GM19467 (cell line): ENCODE measurements at regions not wholly inside any gene's neighbourhood (a gene's known extent, or its start where the extent isn't known, plus 50 kb on each side); places are given as distances from the start of the nearest gene placed in this dataset.
"Not testable (repeated sequence)": the region's sequence is repeated elsewhere in the genome, so short reads cannot be mapped to it uniquely, and the experiment has no call there.

Experiments used
- ATAC-seq: cut with Tn5 transposase; IDR thresholded peaks from one replicate; pipeline ENCODE4 v1.9.1; 2021; ENCODE audit warnings: mild to moderate bottlenecking, moderate library complexity; ENCODE audit not compliant: unreplicated experiment

DNA sequence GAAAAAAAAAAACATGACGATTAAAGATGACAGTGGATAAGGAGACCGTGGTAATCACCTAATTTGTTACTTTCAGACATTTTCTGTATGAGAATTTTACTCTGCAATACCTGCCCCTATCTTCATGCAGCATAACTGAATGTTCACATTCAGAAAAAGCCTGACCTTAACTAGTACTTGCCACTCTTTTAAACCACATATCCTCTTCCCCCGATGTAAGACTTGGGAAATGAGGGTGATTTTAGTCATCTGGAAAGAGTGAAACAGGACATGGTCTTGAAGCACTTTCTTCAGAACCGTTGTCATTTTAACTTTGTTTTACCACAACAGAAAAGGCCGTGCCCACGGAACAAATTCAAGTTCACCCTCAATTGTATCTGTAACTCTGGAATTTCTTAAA, 318.5 kb downstream of the BCL2L11 start:
- not testable (repeated sequence) for ATAC-seq

DNA sequence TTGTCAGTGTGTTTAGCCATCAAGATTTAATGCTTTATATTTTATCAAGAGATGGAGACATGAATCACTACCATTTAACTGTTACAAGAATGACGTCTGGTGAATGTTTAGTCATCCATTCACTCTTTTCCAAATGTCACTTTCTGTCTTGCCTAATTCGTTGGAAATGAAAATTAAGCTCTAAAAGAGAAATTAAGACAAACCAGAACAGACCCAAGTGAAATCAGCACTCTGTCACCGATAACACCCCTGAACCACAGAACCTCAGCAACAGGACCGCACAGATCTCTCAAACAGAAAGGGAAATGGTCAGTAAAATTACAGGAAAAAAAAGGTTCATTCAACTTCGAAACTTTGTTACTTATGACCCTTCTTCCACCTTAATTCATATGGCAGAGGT, 320.9 kb downstream of the BCL2L11 start:
- ATAC-seq = not testable (repeated sequence)

DNA sequence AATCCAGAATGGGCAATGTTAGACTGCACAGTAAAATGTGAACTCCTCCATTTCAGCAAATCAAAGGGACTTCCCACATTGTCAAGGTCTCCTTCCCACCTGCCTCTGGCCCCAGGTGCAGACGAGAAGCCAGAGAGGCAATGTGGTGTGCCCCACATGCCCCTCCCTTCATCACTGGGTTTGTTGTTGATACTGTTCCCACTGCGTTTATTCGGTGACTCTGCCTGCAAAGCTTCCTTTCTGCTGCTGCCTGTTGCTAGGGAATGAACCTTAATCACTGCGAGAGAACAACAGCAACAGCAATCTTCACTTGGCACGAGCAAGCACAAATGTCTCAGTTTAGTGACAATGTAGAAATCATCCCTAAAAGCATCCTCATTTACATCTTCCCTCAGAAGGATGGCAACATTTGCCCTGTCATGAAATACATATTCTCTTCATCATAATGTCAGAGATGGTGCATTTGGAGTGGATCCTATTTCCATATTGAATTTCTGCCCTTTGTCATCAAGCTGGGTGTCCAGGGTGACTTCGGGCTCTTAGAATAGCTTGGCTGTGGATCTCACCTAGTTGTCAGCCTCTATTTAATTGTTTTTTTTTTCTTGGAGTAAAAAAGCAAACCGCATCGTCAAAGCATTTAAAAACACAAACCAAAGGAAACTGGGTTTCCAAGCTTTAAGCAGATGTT, 322.2 kb downstream of the BCL2L11 start:
- ATAC-seq = not testable (repeated sequence)

GRCh38 chr2:111444516-111444915, 323.8 kb downstream of the BCL2L11 start:
- not testable (repeated sequence) for ATAC-seq

- not testable (repeated sequence) for ATAC-seq
These were observed 324.6 kb downstream of the BCL2L11 start for GRCh38 chr2:111445191-111445929.

DNA sequence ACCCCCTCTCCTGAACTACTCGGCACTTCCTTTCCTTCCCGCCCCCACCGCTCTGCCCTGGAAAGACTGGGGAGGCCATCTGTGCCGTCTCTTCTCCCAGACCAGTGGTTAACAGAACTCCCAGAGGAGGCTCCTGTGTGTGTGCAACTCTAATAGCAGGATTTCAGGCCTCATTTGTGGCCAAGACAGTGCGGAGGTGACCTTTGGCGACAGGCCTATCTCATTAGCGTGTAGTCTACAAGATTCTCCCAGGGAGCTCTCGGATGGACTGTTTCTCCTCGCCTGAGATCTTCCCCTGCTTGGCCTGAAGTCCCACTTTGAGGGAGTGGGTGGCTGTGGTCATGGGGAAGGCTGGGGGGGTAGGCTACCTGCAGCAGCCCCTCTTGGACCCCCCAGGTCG, 325.2 kb downstream of the BCL2L11 start:
- not testable (repeated sequence) for ATAC-seq

- ATAC-seq = not testable (repeated sequence)
These were observed 326.8 kb downstream of the BCL2L11 start for GRCh38 chr2:111447482-111447881.

GRCh38 chr2:111448796-111449195, 328.1 kb downstream of the BCL2L11 start:
- ATAC-seq = not testable (repeated sequence)

GRCh38 chr2:111450526-111450925, 329.8 kb downstream of the BCL2L11 start:
- ATAC-seq = not testable (repeated sequence)

- not testable (repeated sequence) for ATAC-seq
These were observed 331.0 kb downstream of the BCL2L11 start for GRCh38 chr2:111451692-111452199.

DNA sequence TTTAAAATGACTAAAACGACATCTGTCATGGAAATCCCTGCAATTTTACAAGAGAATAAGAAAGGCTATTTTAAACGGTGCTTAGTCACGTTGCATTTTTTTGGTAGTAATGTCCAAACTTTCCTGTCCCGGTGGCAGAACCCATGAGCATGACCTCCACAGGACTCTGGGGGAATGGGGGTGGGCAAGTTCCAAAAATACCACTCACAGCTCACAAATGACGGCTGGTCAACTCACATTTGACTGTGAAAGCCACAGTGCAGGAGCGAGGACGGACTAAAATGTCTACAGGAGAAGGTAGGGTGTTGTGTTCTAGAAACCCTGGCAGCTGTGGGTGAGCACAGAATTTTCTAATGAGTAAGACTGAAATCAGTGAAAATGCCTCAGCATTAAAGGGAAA, 331.5 kb downstream of the BCL2L11 start:
- ATAC-seq = not testable (repeated sequence)

- not testable (repeated sequence) for ATAC-seq
These were observed 332.6 kb downstream of the BCL2L11 start for GRCh38 chr2:111453308-111453707.

GRCh38 chr2:111453816-111454215, 333.1 kb downstream of the BCL2L11 start:
- ATAC-seq = not testable (repeated sequence)

GRCh38 chr2:111454404-111454803, 333.7 kb downstream of the BCL2L11 start:
- peak; percentile 82 for ATAC-seq

DNA sequence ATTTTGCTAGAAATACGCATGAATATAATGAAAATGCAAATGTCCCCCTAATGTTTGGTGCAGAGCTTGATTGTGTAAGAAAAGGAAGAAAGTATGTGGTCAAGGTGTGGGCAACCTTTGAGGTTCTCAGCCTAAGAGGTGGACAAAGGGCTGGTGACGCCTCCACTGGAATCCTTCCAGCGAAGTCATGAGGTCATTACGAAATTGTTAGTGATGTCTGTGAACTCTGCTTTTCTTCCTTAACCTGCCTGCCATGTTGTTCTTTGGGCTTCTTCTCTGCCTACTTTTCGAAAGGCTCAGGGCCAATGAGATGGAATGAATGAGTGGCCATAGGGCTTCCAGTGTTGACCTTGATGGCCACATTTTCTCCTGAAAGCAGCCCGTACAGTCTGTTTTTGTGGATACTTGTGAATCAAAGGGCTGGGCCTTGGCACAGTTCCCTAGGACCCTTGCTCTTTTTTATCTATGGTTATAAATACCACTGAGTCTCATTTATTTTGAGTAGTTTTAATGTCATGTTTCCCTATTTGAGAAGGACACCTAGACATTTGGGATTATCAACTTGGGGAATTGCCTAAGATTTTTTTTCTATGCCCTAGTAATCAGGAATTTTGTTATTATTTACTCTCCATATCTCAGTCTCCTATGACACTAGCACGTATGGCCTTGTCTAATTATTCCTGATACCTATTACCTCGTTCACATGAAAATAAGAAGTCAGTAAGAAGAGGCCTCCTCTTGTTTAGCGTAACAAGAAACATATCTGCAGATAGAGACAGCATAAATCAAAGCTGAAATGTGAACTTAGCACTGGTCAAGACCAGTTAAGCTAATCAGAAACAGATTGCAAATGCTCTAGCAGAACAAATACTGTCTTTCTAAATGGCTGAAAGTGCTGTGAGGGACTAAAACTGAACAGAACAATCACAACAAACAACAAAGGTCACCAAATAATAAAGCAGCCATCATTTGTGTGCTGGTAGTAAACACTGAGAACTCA, 334.6 kb downstream of the BCL2L11 start:
- ATAC-seq = not testable (repeated sequence)

DNA sequence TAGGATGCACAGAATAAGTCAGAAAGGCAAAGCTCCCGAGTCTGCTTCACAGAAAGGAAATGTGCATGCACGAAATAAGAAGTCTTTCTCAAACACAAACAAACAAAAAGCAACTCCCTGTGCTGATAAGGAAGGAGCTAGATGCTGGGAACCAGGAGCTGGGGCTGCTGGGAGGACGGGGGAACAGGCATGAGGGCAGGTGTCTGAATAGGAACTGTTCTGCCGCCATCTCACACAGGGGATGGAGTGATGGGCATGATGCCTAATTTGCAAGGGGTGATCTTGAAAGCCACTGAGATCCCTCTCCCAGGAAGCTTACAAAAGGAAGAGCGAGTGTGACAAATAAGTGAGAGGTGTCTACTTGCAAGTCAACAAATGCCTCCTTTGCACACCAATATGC, 336.5 kb downstream of the BCL2L11 start:
- ATAC-seq = not testable (repeated sequence)

- not testable (repeated sequence) for ATAC-seq
These were observed 340.2 kb downstream of the BCL2L11 start for GRCh38 chr2:111460901-111461300.

GRCh38 chr2:111461831-111462230, 341.1 kb downstream of the BCL2L11 start:
- not testable (repeated sequence) for ATAC-seq

GRCh38 chr2:111462572-111462971, 341.9 kb downstream of the BCL2L11 start:
- ATAC-seq = not testable (repeated sequence)

DNA sequence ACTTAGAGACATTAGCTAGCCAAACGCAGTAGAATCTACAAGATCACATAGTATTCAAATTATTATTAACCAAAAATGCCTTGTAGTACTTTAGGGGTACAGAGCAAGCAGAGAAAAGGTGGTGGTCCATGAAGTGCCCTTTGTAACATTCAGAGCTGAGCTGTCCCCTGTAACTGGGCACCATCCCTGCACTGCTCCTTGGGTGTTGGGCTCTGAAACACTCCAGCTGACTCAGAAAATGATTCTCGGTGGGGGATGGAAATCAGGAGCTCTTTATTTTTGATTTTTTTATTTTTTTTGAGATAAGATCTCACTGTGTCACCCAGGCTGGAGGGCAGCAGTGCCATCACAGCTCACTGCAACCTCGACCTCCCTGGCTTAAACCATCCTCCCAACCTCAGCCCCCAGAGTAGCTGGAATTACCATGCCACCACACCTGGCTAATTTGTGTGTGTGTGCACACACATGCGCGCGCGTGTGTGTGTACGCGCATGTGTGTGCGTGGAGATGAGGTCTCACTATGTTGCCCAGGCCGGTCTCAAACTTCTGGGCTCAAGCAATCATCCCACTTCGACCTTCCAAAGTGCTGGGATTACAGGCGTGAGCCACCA, 342.6 kb downstream of the BCL2L11 start:
- ATAC-seq = not testable (repeated sequence)
